GM18511 (cell line): ENCODE measurements at regions not wholly inside any gene's neighbourhood (a gene's known extent, or its start where the extent isn't known, plus 50 kb on each side); places are given as distances from the start of the nearest gene placed in this dataset.
A peak's percentile ranks its signal among the peaks of the same experiment; 100 is the strongest.

Source experiments
- ATAC-seq: cut with Tn5 transposase; IDR thresholded peaks from one replicate; pipeline ENCODE4 v1.9.1; 2021; ENCODE audit warnings: mild to moderate bottlenecking, moderate library complexity; ENCODE audit not compliant: unreplicated experiment

GRCh38 chr12:92583910-92584309 is 118.9 kb upstream of the PLEKHG7 start:
- ATAC-seq: no peak

GRCh38 chr12:92582893-92583292 is 119.9 kb upstream of the PLEKHG7 start:
- no peak for ATAC-seq

- no peak for ATAC-seq
Observed at GRCh38 chr12:92582475-92582874, 120.3 kb upstream of the PLEKHG7 start.

GRCh38 chr12:92581604-92582003 is 121.2 kb upstream of the PLEKHG7 start:
- ATAC-seq: no peak

- ATAC-seq: no peak
Observed at GRCh38 chr12:92574911-92575570, 127.7 kb upstream of the PLEKHG7 start.

GRCh38 chr12:92574051-92574783 is 128.6 kb upstream of the PLEKHG7 start:
- ATAC-seq: no peak

- ATAC-seq: no peak
Observed at GRCh38 chr12:92573104-92573503, 129.7 kb upstream of the PLEKHG7 start.

- ATAC-seq: no peak
Observed at GRCh38 chr12:92571844-92572543, 130.8 kb upstream of the PLEKHG7 start.

GRCh38 chr12:92571169-92571568 is 131.6 kb upstream of the PLEKHG7 start:
- no peak for ATAC-seq

- ATAC-seq: peak; percentile 93
Observed at GRCh38 chr12:92570056-92570753, 132.6 kb upstream of the PLEKHG7 start.

GRCh38 chr12:92568691-92569090 is 134.1 kb upstream of the PLEKHG7 start:
- ATAC-seq: no peak

- no peak for ATAC-seq
Observed at GRCh38 chr12:92566448-92567019, 136.3 kb upstream of the PLEKHG7 start.

GRCh38 chr12:92563819-92564218 is 139.0 kb upstream of the PLEKHG7 start:
- ATAC-seq: no peak

GRCh38 chr12:92562063-92562734 is 140.6 kb upstream of the PLEKHG7 start:
- no peak for ATAC-seq

- ATAC-seq: no peak
Observed at GRCh38 chr12:92561543-92561899, 141.3 kb upstream of the PLEKHG7 start.

- no peak for ATAC-seq
Observed at GRCh38 chr12:92560713-92561542, 141.9 kb upstream of the PLEKHG7 start.

GRCh38 chr12:92558806-92559205 is 144.0 kb upstream of the PLEKHG7 start:
- no peak for ATAC-seq

- ATAC-seq: no peak
Observed at GRCh38 chr12:92558215-92558773, 144.5 kb upstream of the PLEKHG7 start.

GRCh38 chr12:92557422-92557724 is 145.4 kb upstream of the PLEKHG7 start:
- ATAC-seq: no peak
